ENCODE measurements at regions not wholly inside any gene's neighbourhood (a gene's known extent, or its start where the extent isn't known, plus 50 kb on each side); places are given as distances from the start of the nearest gene placed in this dataset.

DNA sequence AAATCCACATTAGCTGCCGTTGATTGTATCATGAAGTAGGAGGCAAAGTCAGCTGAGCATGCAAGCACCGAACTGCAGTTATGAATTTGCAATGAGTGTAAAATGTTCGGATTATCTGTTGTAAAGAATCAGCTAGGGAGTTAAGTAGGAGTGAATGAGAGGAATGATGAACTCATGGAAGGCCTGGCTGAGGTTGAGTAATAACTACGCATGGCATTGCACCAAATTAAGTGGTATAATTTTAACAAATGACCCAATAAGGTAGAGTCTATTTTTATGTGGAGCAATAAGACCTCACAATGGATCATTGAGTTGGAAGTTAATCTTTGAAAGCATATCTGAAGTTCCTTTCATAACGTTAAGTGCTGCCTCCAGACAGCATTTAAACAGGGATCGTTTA is 288.2 kb upstream of the CHST9 start:
- TF ChIP-seq, protein P1, sequence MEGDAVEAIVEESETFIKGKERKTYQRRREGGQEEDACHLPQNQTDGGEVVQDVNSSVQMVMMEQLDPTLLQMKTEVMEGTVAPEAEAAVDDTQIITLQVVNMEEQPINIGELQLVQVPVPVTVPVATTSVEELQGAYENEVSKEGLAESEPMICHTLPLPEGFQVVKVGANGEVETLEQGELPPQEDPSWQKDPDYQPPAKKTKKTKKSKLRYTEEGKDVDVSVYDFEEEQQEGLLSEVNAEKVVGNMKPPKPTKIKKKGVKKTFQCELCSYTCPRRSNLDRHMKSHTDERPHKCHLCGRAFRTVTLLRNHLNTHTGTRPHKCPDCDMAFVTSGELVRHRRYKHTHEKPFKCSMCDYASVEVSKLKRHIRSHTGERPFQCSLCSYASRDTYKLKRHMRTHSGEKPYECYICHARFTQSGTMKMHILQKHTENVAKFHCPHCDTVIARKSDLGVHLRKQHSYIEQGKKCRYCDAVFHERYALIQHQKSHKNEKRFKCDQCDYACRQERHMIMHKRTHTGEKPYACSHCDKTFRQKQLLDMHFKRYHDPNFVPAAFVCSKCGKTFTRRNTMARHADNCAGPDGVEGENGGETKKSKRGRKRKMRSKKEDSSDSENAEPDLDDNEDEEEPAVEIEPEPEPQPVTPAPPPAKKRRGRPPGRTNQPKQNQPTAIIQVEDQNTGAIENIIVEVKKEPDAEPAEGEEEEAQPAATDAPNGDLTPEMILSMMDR (conservative IDR thresholded peaks at IDR 0.05; ENCODE audit: low read depth) = no peak
- H3K27ac ChIP-seq = no peak overlapping the region
- no peak for DNase-seq (ENCODE audit: low spot score)
- CTCF ChIA-PET = interaction anchor here (0.7 kb wide), 1 partner anchor 34 kb away, joined by 6 read pairs; no protein-coding TSS in a partner anchor
- POLR2A ChIA-PET (ENCODE audit: low non-redundant PET) = no interaction called here

DNA sequence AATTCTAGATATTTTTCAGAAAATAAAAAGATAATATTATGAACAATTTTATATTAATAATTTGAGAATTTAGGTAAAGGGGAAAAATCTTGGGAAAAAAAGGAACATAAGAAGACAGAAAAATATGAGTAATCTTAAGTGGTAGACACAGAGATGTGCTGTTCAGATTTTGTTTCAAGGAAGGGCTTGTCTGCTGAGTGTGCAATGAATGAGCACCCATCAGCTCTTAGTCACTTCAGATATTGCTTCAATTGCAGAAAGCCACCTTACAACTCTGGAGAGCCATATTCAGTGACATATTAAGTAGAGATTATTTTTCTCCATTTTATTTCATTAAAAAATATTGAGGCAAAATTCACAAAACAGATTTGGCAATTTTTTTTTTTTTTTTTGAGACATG is 282.0 kb upstream of the CHST9 start:
- H3K27ac ChIP-seq = no peak overlapping the region
- DNase-seq (ENCODE audit: low spot score) = no peak
- TF ChIP-seq, protein P1 (conservative IDR thresholded peaks at IDR 0.05; ENCODE audit: low read depth) = no peak
- ChIA-PET CTCF (no interaction called here), POLR2A (ENCODE audit: low non-redundant PET) (no interaction called here)

DNA sequence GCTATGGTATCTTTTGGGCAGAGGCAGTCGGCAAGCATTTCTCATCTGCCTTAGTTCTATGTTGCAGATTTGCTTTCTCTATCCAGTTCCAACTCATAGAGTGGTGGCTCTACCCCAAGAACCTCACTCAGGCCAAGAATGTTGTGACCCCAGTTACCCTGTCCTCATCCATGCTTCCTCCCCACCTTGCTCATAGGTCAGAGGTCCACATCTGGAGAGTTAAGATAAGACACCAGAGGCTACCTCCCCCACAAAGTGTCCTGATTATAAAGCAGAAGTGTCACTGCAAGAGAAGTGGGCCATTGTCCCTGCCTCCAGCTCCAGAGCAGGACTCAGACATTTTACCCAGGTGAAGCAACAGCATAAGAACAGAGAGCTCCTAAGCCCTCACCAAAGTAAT is 276.8 kb upstream of the CHST9 start:
- ChIA-PET CTCF (no interaction called here), POLR2A (ENCODE audit: low non-redundant PET) (no interaction called here)
- no peak overlapping the region for H3K27ac ChIP-seq
- no peak for DNase-seq (ENCODE audit: low spot score)
- TF ChIP-seq, protein P1 (conservative IDR thresholded peaks at IDR 0.05; ENCODE audit: low read depth) = no peak

DNA sequence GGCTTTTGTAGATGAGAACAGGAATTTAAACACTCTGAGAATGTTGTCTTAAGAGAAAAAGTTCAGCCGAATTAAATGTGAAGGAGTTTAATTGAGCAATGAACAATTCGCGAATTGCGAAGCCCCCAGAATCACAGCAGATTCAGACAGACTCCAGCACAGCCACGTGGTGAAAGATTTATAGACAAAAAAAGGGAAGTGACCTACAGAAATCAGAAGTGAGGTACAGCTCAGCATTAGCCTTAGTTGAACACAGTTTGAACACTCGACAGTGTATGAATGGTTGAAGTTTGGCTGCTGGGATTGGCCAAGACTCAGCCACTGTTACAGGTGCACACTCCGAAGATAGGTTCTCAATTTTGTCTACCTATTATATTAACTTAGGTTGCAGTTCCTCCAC is 264.0 kb upstream of the CHST9 start:
- TF ChIP-seq, protein P1 (conservative IDR thresholded peaks at IDR 0.05; ENCODE audit: low read depth) = no peak
- no peak for DNase-seq (ENCODE audit: low spot score)
- CTCF ChIA-PET = no interaction called here
- H3K27ac ChIP-seq = no peak overlapping the region
- POLR2A ChIA-PET (ENCODE audit: low non-redundant PET) = interaction anchor here (0.6 kb wide), 1 partner anchor 16 kb away, joined by 3 read pairs; no protein-coding TSS in a partner anchor

DNA sequence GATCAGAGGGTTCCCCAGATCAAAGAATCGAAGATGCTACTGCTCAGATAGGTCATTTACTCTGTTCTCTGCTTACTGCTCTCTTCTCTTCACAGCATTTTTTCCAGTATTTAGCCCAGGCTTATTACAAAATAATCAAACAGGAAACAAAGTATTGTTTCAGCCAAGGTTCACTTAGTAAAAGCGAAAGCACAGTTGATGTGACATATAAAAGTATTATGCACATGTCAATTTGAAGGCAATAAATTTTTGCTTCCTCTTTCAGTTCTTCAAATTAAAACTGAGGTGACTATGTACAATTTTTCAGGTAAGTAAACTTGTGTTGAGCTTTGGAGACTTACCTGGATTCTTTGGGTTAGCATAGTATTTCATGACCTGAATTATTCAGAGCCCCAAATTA is 262.8 kb upstream of the CHST9 start:
- POLR2A ChIA-PET (ENCODE audit: low non-redundant PET) = no interaction called here
- CTCF ChIA-PET = no interaction called here
- no peak for DNase-seq (ENCODE audit: low spot score)
- no peak overlapping the region for H3K27ac ChIP-seq
- TF ChIP-seq, protein P1 (conservative IDR thresholded peaks at IDR 0.05; ENCODE audit: low read depth) = no peak

DNA sequence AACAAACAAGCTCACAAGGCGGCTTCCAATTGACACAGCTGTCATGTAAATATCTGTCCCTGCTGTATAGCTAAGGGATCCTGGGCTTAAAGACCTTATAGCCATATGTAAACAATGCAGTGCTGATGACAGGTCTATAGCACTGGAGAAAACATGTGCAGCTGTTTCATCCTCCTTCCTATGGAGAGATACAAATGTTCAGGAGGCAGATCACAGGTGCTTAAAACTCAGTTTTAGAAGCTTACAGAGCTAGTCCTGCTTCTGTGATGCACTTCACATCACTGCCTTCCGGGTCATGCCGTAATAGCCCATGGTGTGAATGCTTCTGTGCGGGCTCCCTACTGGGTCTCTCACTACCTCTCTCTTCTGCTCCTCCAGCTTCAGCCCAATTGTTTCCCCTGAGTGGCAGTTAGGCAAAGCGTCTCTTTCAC is 262.4 kb upstream of the CHST9 start:
- H3K27ac ChIP-seq = no peak overlapping the region
- TF ChIP-seq, protein P1 (conservative IDR thresholded peaks at IDR 0.05; ENCODE audit: low read depth) = no peak
- no peak for DNase-seq (ENCODE audit: low spot score)
- ChIA-PET POLR2A (ENCODE audit: low non-redundant PET) (no interaction called here), CTCF (no interaction called here)

DNA sequence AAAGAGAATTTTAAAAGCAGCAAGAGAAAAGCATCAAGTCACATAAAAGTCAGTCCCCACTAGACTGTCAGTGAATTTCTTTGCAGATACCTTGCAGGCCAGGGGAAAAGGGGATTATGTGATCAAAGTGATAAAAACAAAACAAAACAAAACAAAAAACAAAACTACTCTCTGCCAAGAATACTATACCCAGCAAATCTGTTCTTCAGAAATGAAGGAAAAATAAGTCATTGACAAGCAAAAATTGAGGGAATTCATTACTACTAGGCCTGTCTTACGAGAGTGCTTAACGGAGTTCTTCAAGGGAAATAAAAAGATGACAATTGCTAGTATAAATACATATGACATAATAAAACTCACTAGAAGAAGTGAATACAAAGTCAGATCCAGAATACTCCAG is 245.5 kb upstream of the CHST9 start:
- DNase-seq (ENCODE audit: low spot score) = no peak
- CTCF ChIA-PET = no interaction called here
- TF ChIP-seq, protein P1 (conservative IDR thresholded peaks at IDR 0.05; ENCODE audit: low read depth) = no peak
- no peak overlapping the region for H3K27ac ChIP-seq
- POLR2A ChIA-PET (ENCODE audit: low non-redundant PET) = no interaction called here

Measured in RWPE1 (cell line).